ENCODE measurements at regions not wholly inside any gene's neighbourhood (a gene's known extent, or its start where the extent isn't known, plus 50 kb on each side); places are given as distances from the start of the nearest gene placed in this dataset.

- no peak for TF ChIP-seq ZNF274 (IDR thresholded peaks at IDR 0.05; ENCODE audit: low read depth, low read length)
- no peak for TF ChIP-seq YY1 (IDR thresholded peaks at IDR 0.05; ENCODE audit: insufficient read depth, insufficient read length)
- TF ChIP-seq SUZ12 (IDR thresholded peaks at IDR 0.05; ENCODE audit: extremely low read depth, insufficient read depth, insufficient read length), result no peak
Observed at GRCh38 chr4:127560755-127561154, 72.0 kb upstream of the INTU start.
